ENCODE measurements at regions not wholly inside any gene's neighbourhood (a gene's known extent, or its start where the extent isn't known, plus 50 kb on each side); places are given as distances from the start of the nearest gene placed in this dataset.

DNA sequence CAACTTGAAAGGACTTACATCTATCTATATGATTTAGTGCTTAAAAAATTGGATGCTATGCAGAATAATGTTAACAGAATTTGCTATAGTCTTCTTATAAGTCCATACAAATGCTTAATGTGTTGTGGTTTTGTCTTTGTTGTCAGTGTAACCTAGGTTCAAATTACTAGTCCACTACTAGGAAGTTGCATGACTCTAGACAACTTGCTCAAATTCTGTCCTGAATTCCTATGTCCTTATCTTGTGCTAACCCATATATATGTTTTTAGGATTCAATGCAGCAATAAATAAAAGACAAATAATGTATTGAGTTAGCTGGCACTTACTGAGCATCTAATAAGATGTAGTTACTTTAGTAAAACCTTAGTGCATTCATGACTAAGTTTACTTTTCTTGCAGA is 276.5 kb upstream of the KCNMB2 start:
- TF ChIP-seq, protein P1, sequence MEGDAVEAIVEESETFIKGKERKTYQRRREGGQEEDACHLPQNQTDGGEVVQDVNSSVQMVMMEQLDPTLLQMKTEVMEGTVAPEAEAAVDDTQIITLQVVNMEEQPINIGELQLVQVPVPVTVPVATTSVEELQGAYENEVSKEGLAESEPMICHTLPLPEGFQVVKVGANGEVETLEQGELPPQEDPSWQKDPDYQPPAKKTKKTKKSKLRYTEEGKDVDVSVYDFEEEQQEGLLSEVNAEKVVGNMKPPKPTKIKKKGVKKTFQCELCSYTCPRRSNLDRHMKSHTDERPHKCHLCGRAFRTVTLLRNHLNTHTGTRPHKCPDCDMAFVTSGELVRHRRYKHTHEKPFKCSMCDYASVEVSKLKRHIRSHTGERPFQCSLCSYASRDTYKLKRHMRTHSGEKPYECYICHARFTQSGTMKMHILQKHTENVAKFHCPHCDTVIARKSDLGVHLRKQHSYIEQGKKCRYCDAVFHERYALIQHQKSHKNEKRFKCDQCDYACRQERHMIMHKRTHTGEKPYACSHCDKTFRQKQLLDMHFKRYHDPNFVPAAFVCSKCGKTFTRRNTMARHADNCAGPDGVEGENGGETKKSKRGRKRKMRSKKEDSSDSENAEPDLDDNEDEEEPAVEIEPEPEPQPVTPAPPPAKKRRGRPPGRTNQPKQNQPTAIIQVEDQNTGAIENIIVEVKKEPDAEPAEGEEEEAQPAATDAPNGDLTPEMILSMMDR (IDR thresholded peaks at IDR 0.05; ENCODE audit: control extremely low read depth in 1 of 3, insufficient read depth in 1 of 3, low read depth in 1 of 3, low read length in 3 of 3): no peak
- TF ChIP-seq CBX5 (IDR thresholded peaks at IDR 0.05; ENCODE audit: low read depth, low read length) (no peak), HDAC6 (IDR thresholded peaks at IDR 0.05; ENCODE audit: low read depth, low read length) (no peak), POLR2A (IDR thresholded peaks at IDR 0.05; ENCODE audit: control extremely low read depth in 1 of 2, low read depth in 2 of 2, low read length in 2 of 2) (no peak), TCF12 (IDR thresholded peaks at IDR 0.05; ENCODE audit: low read depth, low read length) (no peak)
